ENCODE measurements at regions not wholly inside any gene's neighbourhood (a gene's known extent, or its start where the extent isn't known, plus 50 kb on each side); places are given as distances from the start of the nearest gene placed in this dataset.
A peak's percentile ranks its signal among the peaks of the same experiment; 100 is the strongest.
"Not testable (repeated sequence)": the region's sequence is repeated elsewhere in the genome, so short reads cannot be mapped to it uniquely, and the experiment has no call there.

- DNase-seq (ENCODE audit: low read depth in 2 of 3, low spot score in 1 of 3): no peak
Measured at GRCh38 chr12:91773749-91774429, 371.8 kb downstream of the BTG1 start.

GRCh38 chr12:91772411-91772810 lies 373.2 kb downstream of the BTG1 start:
- DNase-seq (ENCODE audit: low read depth in 2 of 3, low spot score in 1 of 3): no peak

- DNase-seq (ENCODE audit: low read depth in 2 of 3, low spot score in 1 of 3): no peak
Measured at GRCh38 chr12:91769736-91770135, 375.9 kb downstream of the BTG1 start.

- no peak for DNase-seq (ENCODE audit: low read depth in 2 of 3, low spot score in 1 of 3)
Measured at GRCh38 chr12:91767237-91767636, 378.4 kb downstream of the BTG1 start.

- DNase-seq (ENCODE audit: low read depth in 2 of 3, low spot score in 1 of 3): no peak
Measured at GRCh38 chr12:91766454-91766853, 379.2 kb downstream of the BTG1 start.

- DNase-seq (ENCODE audit: low read depth in 2 of 3, low spot score in 1 of 3): no peak
Measured at GRCh38 chr12:91763654-91764370, 381.8 kb downstream of the BTG1 start.

GRCh38 chr12:91753649-91754048 lies 392.0 kb downstream of the BTG1 start:
- no peak for DNase-seq (ENCODE audit: low read depth in 2 of 3, low spot score in 1 of 3)

- no peak for DNase-seq (ENCODE audit: low read depth in 2 of 3, low spot score in 1 of 3)
Measured at GRCh38 chr12:91746976-91747375, 398.7 kb downstream of the BTG1 start.

GRCh38 chr12:91744597-91744996 lies 401.0 kb downstream of the BTG1 start:
- no peak for DNase-seq (ENCODE audit: low read depth in 2 of 3, low spot score in 1 of 3)

GRCh38 chr12:91743704-91744321 lies 401.8 kb downstream of the BTG1 start:
- DNase-seq (ENCODE audit: low read depth in 2 of 3, low spot score in 1 of 3): no peak

- no peak for DNase-seq (ENCODE audit: low read depth in 2 of 3, low spot score in 1 of 3)
Measured at GRCh38 chr12:91743280-91743679, 402.4 kb downstream of the BTG1 start.

- DNase-seq (ENCODE audit: low read depth in 2 of 3, low spot score in 1 of 3): no peak
Measured at GRCh38 chr12:91741932-91742331, 403.7 kb downstream of the BTG1 start.

- not testable (repeated sequence) for DNase-seq (ENCODE audit: low read depth in 2 of 3, low spot score in 1 of 3)
Measured at GRCh38 chr12:91733846-91734245, 411.8 kb downstream of the BTG1 start.

GRCh38 chr12:91732086-91732485 lies 413.6 kb downstream of the BTG1 start:
- no peak for DNase-seq (ENCODE audit: low read depth in 2 of 3, low spot score in 1 of 3)

- DNase-seq (ENCODE audit: low read depth in 2 of 3, low spot score in 1 of 3): no peak
Measured at GRCh38 chr12:91729543-91729942, 416.1 kb downstream of the BTG1 start.

GRCh38 chr12:91723191-91723590 lies 422.5 kb downstream of the BTG1 start:
- DNase-seq (ENCODE audit: low read depth in 2 of 3, low spot score in 1 of 3): no peak

GRCh38 chr12:91722072-91722471 lies 423.6 kb downstream of the BTG1 start:
- DNase-seq (ENCODE audit: low read depth in 2 of 3, low spot score in 1 of 3): peak; percentile 2 to 5 (median 5)

GRCh38 chr12:91721023-91721422 lies 424.6 kb downstream of the BTG1 start:
- no peak for DNase-seq (ENCODE audit: low read depth in 2 of 3, low spot score in 1 of 3)

GRCh38 chr12:91718326-91718725 lies 427.3 kb downstream of the BTG1 start:
- no peak for DNase-seq (ENCODE audit: low read depth in 2 of 3, low spot score in 1 of 3)

GRCh38 chr12:91717804-91718203 lies 427.8 kb downstream of the BTG1 start:
- no peak for DNase-seq (ENCODE audit: low read depth in 2 of 3, low spot score in 1 of 3)

GRCh38 chr12:91711925-91712324 lies 433.7 kb downstream of the BTG1 start:
- not testable (repeated sequence) for DNase-seq (ENCODE audit: low read depth in 2 of 3, low spot score in 1 of 3)

- DNase-seq (ENCODE audit: low read depth in 2 of 3, low spot score in 1 of 3): no peak
Measured at GRCh38 chr12:91706466-91706865, 439.2 kb downstream of the BTG1 start.

All from stimulated activated CD4-positive, alpha-beta T cell treated with anti-CD3 and anti-CD28 coated beads, Interleukin-12 subunit alpha, Interleukin-12 subunit beta, amount 100 ng/mL, for 48 hours (primary cell).